Liver (tissue), 3 donors: ENCODE measurements at regions not wholly inside any gene's neighbourhood (a gene's known extent, or its start where the extent isn't known, plus 50 kb on each side); places are given as distances from the start of the nearest gene placed in this dataset.

ENCODE experiments used
- CTCF ChIP-seq: fragments of 150-350 bp; IDR thresholded peaks from 2 replicates; pipeline ENCODE4 v1.5.1; 2017; ENCODE audit warnings: improper control_type of control experiment, low read depth, low read length; ENCODE audit not compliant: missing input control
- RAD21 ChIP-seq, 2 donors: IDR thresholded peaks; 2 replicates each; pipeline ENCODE4 v1.6.1; 2016; ENCODE audit warnings: antibody characterized with exemption in 2 of 2, mild to moderate bottlenecking in 2 of 2
- SP1 ChIP-seq: IDR thresholded peaks from 2 replicates; pipeline ENCODE4 v1.6.1; 2018; ENCODE audit warnings: antibody characterized with exemption, mild to moderate bottlenecking
- donor health status: healthy.
- donor health status: healthy.

DNA sequence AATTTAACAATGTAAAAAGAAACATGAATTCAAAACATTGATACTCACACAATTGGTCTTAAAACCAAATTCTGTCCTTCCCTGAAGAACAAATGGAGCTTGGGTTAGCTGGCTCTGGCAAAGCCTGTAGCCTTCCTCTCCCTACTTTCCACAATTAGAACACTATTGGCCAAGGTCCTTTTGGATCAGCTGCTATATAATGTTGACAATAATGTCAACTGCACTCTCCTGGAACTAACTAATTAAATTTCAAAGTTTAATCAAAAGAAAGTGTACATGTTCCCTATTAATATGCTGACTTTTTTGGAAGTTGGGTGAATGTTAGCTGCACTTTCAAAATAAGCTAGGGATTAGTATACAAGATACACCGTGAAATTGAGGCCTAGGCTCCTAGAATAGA, 440.1 kb upstream of the NFE2L3 start:
- no peak for TF ChIP-seq CTCF
- TF ChIP-seq RAD21 (IDR thresholded peaks at IDR 0.05) = no peak
- no peak for TF ChIP-seq SP1
